Left lung (tissue), 4 donors: ENCODE measurements at regions not wholly inside any gene's neighbourhood (a gene's known extent, or its start where the extent isn't known, plus 50 kb on each side); places are given as distances from the start of the nearest gene placed in this dataset.

Source experiments
- ATAC-seq: fragments of 200-7000 bp; cut with Tn5 transposase; one replicate; pipeline ENCODE4 v1.9.1; 2020; ENCODE audit warnings: moderate library complexity
- DNase-seq, 4 donors: peaks; one replicate each; pipeline ENCODE4 v3.0.0-alpha.2; 2013 to 2020
- H3K27ac ChIP-seq, 2 donors: fragments of 200-600 bp; sonication (generic) in 1 of 2; one replicate each; pipeline versions ENCODE4 v1.5.0 to v1.8.0; 2020 to 2021
- H3K27me3 ChIP-seq, 2 donors: fragments of 200-600 bp; sonication (generic) in 1 of 2; one replicate each; pipeline versions ENCODE4 v1.5.0 to v1.8.0; 2020 to 2021
- H3K36me3 ChIP-seq, 2 donors: fragments of 200-600 bp; sonication (generic) in 1 of 2; one replicate each; pipeline versions ENCODE4 v1.5.0 to v1.8.0; 2020 to 2021
- H3K4me1 ChIP-seq, 2 donors: fragments of 200-600 bp; one replicate each; pipeline ENCODE4 v1.8.0; 2021
- H3K4me3 ChIP-seq, 2 donors: fragments of 200-600 bp; sonication (generic) in 1 of 2; one replicate each; pipeline versions ENCODE4 v1.5.0 to v1.8.0; 2020 to 2021; ENCODE audit warnings: mild to moderate bottlenecking in 1 of 2
- H3K9me3 ChIP-seq, 2 donors: fragments of 200-600 bp; sonication (generic) in 1 of 2; one replicate each; pipeline versions ENCODE4 v1.5.0 to v1.8.0; 2020 to 2021
- intact Hi-C, 2 donors: fragments of 100-400 bp; cut with DNase I; formaldehyde crosslinking; loops; one replicate each; pipeline versions ENCODE4 v1.11.2 to v1.14.2; 2022
- TF ChIP-seq, protein P1 (sequence below), 2 donors: fragments of 200-600 bp; sonication (generic) in 1 of 2; IDR thresholded peaks; one replicate each; pipeline versions ENCODE4 v1.5.0 to v1.8.0; 2021; ENCODE audit warnings: antibody characterized with exemption in 2 of 2
- donor health status: DM: no; HTN: yes; CAD: no.
- donor health status: DM: no; HTN: no; CAD: no.

DNA sequence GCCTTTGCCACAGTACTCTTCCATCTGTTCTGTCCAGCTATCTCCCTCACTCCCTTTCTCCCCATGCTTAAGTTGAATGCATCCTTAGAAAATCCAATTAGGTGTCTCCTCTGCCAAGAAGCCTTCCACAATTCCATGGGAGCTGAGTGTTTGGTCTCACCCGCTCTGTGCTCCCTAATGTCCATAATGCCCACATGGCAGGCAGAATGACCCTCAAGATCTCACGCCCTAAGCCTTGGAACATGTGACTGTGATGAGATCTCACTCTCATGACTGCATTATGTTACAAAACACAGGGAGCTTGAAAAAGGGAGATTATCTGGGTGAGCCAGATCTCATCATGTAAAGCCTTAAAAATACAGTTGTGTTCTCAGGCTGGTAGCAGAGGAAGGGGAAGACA lies 229.4 kb downstream of the OMA1 start:
- intact Hi-C loops: no loop called here
- ATAC-seq: no peak

DNA sequence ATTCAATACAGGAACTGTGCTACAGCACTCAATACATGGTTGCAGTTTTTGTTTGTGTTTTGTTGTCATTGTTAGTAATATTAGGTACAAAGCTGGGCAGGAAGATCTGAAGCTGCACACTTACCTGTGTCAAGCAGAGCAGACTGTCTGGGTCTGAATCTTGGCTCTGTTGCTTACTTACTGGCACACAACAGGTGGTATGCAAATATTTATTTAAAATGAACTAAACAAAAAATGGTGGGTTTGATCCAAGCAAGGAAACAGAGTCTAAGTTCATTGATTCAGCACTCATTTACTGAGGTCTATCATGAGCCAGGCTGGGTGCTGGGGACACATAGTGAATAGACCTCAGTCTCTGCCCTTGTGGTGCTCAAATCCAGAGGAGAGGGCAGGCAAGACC lies 230.4 kb downstream of the OMA1 start:
- intact Hi-C loops: no loop called here
- ATAC-seq (no peak), DNase-seq (no peak)
- no peaks in the 10 kb centered on the region for H3K27me3 ChIP-seq
- no peaks in the 10 kb centered on the region for H3K36me3 ChIP-seq
- H3K4me1 ChIP-seq: no peaks in the 10 kb centered on the region
- no peak overlapping the region for H3K27ac ChIP-seq
- no peak overlapping the region for H3K4me3 ChIP-seq
- TF ChIP-seq, protein P1, sequence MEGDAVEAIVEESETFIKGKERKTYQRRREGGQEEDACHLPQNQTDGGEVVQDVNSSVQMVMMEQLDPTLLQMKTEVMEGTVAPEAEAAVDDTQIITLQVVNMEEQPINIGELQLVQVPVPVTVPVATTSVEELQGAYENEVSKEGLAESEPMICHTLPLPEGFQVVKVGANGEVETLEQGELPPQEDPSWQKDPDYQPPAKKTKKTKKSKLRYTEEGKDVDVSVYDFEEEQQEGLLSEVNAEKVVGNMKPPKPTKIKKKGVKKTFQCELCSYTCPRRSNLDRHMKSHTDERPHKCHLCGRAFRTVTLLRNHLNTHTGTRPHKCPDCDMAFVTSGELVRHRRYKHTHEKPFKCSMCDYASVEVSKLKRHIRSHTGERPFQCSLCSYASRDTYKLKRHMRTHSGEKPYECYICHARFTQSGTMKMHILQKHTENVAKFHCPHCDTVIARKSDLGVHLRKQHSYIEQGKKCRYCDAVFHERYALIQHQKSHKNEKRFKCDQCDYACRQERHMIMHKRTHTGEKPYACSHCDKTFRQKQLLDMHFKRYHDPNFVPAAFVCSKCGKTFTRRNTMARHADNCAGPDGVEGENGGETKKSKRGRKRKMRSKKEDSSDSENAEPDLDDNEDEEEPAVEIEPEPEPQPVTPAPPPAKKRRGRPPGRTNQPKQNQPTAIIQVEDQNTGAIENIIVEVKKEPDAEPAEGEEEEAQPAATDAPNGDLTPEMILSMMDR (IDR thresholded peaks at IDR 0.05): no peak
- H3K9me3 ChIP-seq: peaks cover 0 to under 1% of the 10 kb centered on the region in 2 donors

More for the DNA sequence above, 229.4 kb downstream of the OMA1 start:
- H3K27ac ChIP-seq: no peak overlapping the region
- H3K4me1 ChIP-seq: no peaks in the 10 kb centered on the region
- TF ChIP-seq, protein P1 (IDR thresholded peaks at IDR 0.05): no peak
- H3K9me3 ChIP-seq: peaks cover 0 to 10% of the 10 kb centered on the region in 2 donors
- no peak overlapping the region for H3K4me3 ChIP-seq
- no peak for DNase-seq
- no peaks in the 10 kb centered on the region for H3K27me3 ChIP-seq
- no peaks in the 10 kb centered on the region for H3K36me3 ChIP-seq

DNA sequence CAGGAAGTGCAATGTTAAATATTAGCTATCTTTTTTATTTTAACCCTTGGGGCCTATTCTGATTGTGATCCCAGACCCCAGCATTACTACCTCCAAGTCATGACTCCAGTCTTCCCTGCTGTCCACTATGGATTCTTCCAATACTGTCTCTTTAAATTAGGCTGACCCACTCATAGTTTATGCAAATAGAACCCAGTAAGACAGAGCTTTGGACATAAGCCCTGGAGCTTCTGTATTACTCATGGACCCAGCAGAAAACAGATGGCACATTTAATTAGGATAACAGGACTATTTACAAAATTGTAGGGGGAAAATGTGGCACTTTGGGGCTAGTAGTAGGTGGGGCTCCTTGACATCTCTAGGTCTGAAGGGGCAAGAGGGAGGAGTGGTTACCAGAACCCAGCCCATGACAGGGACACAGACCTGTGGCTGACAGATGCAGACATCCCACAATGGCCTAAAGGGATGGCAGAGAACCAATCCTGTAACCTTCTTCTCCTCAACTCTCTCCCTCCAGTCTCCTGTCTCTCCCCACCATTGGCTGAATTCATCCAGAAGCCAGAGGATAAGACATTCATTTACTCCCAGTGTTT lies 233.5 kb downstream of the OMA1 start:
- TF ChIP-seq, protein P1 (IDR thresholded peaks at IDR 0.05): no peak
- intact Hi-C loops: no loop called here
- Histone ChIP-seq H3K36me3 (no peaks in the 10 kb centered on the region), H3K4me1 (no peaks in the 10 kb centered on the region), H3K4me3 (no peak overlapping the region), H3K27me3 (no peaks in the 10 kb centered on the region), H3K9me3 (no peaks in the 10 kb centered on the region), H3K27ac (no peak overlapping the region)
- no peak for ATAC-seq
- no peak for DNase-seq

DNA sequence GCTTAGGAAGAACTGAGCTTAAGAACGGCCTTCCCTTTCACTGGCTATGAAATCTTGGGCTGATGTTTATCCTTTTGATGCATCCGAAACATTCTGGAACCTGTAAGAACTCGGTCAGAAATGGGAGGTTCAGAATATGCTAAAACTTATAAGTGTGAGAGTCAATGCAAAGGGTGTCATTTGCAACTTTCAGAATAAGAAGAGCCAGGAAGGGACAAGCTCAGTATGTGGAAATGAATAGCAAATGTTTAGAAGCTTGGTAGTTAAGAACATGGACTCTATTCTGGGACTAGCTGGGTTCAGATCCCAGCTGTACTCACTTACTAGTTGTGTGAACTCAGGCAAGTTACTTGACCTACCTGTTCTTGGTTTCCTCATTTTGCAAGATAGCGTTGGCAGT lies 234.1 kb downstream of the OMA1 start:
- Histone ChIP-seq H3K4me1 (no peaks in the 10 kb centered on the region), H3K36me3 (no peaks in the 10 kb centered on the region), H3K27me3 (no peaks in the 10 kb centered on the region), H3K27ac (no peak overlapping the region), H3K4me3 (no peak overlapping the region), H3K9me3 (no peaks in the 10 kb centered on the region)
- TF ChIP-seq, protein P1 (IDR thresholded peaks at IDR 0.05): no peak
- no peak for DNase-seq
- intact Hi-C loops: no loop called here
- ATAC-seq: no peak

DNA sequence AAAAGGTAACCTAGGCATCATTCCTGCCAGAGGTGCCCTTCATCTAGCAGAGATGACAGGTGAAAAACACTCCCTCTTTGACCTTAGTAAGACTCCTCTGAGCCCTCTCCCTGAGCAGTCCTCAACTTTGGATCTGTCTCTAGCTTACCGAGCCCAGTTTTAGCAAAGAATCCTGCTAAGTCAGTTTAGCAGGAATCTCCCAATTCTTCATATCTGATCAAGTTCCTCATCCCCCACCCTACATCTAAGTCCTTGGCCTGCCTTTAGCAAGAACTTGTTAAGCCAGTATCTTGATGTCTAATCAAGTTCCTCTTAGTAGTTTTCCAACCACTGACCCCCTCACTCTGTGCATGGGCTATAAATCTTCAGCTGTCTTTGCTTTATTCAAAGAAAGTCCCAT lies 235.6 kb downstream of the OMA1 start:
- Histone ChIP-seq H3K4me1 (no peaks in the 10 kb centered on the region), H3K27me3 (no peaks in the 10 kb centered on the region), H3K4me3 (no peak overlapping the region), H3K36me3 (no peaks in the 10 kb centered on the region), H3K9me3 (no peaks in the 10 kb centered on the region), H3K27ac (no peak overlapping the region)
- TF ChIP-seq, protein P1 (IDR thresholded peaks at IDR 0.05): no peak
- intact Hi-C loops: no loop called here
- ATAC-seq (no peak), DNase-seq (no peak)
